LoVo (cell line): ENCODE measurements at regions not wholly inside any gene's neighbourhood (a gene's known extent, or its start where the extent isn't known, plus 50 kb on each side); places are given as distances from the start of the nearest gene placed in this dataset.

Experiments
- DNase-seq: peaks from one replicate; pipeline ENCODE4 v3.0.0-alpha.2; 2016; ENCODE audit warnings: low spot score

- DNase-seq, result no peak
Observed at GRCh38 chr1:14100919-14101318, 400.9 kb downstream of the PRDM2 start.

GRCh38 chr1:14102180-14102579 lies 402.2 kb downstream of the PRDM2 start:
- DNase-seq, result no peak

GRCh38 chr1:14103878-14104430 lies 404.0 kb downstream of the PRDM2 start:
- DNase-seq, result no peak

- DNase-seq, result no peak
Observed at GRCh38 chr1:14106126-14106525, 406.1 kb downstream of the PRDM2 start.

GRCh38 chr1:14106679-14107313 lies 406.8 kb downstream of the PRDM2 start:
- no peak for DNase-seq

- no peak for DNase-seq
Observed at GRCh38 chr1:14108356-14109275, 408.6 kb downstream of the PRDM2 start.

- DNase-seq, result no peak
Observed at GRCh38 chr1:14109276-14109635, 409.3 kb downstream of the PRDM2 start.

- DNase-seq, result no peak
Observed at GRCh38 chr1:14110040-14110439, 410.1 kb downstream of the PRDM2 start.

- DNase-seq, result no peak
Observed at GRCh38 chr1:14111121-14111520, 411.1 kb downstream of the PRDM2 start.

GRCh38 chr1:14112613-14113012 lies 412.6 kb downstream of the PRDM2 start:
- DNase-seq, result no peak

GRCh38 chr1:14113271-14113670 lies 413.3 kb downstream of the PRDM2 start:
- DNase-seq, result no peak

- no peak for DNase-seq
Observed at GRCh38 chr1:14113841-14114567, 414.0 kb downstream of the PRDM2 start.

- no peak for DNase-seq
Observed at GRCh38 chr1:14115976-14116375, 416.0 kb downstream of the PRDM2 start.

- DNase-seq, result no peak
Observed at GRCh38 chr1:14117700-14118099, 417.7 kb downstream of the PRDM2 start.

- DNase-seq, result no peak
Observed at GRCh38 chr1:14118691-14119485, 418.9 kb downstream of the PRDM2 start.

- DNase-seq, result no peak
Observed at GRCh38 chr1:14120895-14121294, 420.9 kb downstream of the PRDM2 start.

GRCh38 chr1:14128096-14128495 lies 428.1 kb downstream of the PRDM2 start:
- no peak for DNase-seq

GRCh38 chr1:14129009-14129408 lies 429.0 kb downstream of the PRDM2 start:
- DNase-seq, result no peak

- no peak for DNase-seq
Observed at GRCh38 chr1:14135070-14135469, 435.1 kb downstream of the PRDM2 start.

- DNase-seq, result no peak
Observed at GRCh38 chr1:14136152-14136763, 436.3 kb downstream of the PRDM2 start.

- DNase-seq, result no peak
Observed at GRCh38 chr1:14136881-14137280, 436.9 kb downstream of the PRDM2 start.
